H9 (cell line): ENCODE measurements at regions not wholly inside any gene's neighbourhood (a gene's known extent, or its start where the extent isn't known, plus 50 kb on each side); places are given as distances from the start of the nearest gene placed in this dataset.

Experiments used
- DNase-seq: peaks from one replicate; pipeline ENCODE4 v3.0.0-alpha.2; 2017
- H2AFZ ChIP-seq: one replicate; pipeline ENCODE4 v1.6.1; 2013; ENCODE audit warnings: mild to moderate bottlenecking, low read length, control low read depth, moderate library complexity
- H2AK5ac ChIP-seq: 2 replicates; pipeline ENCODE4 v1.6.1; 2013; ENCODE audit warnings: low read length, control low read depth, mixed read lengths; ENCODE audit not compliant: insufficient read length
- H2BK120ac ChIP-seq: one replicate; pipeline ENCODE4 v1.6.1; 2013; ENCODE audit warnings: low read depth, mild to moderate bottlenecking, low read length, control low read depth, inconsistent platforms; ENCODE audit not compliant: poor library complexity, severe bottlenecking
- H2BK12ac ChIP-seq: 2 replicates; pipeline ENCODE4 v1.6.1; 2013; ENCODE audit warnings: low read length, control low read depth, mixed read lengths, low read depth; ENCODE audit not compliant: insufficient read length
- H2BK15ac ChIP-seq: 2 replicates; pipeline ENCODE4 v1.6.1; 2013; ENCODE audit warnings: low read depth, low read length, control low read depth
- H2BK20ac ChIP-seq: one replicate; pipeline ENCODE4 v1.6.1; 2013; ENCODE audit warnings: low read depth, mild to moderate bottlenecking, low read length, control low read depth, inconsistent platforms; ENCODE audit not compliant: poor library complexity, severe bottlenecking
- H2BK5ac ChIP-seq: 2 replicates; pipeline ENCODE4 v1.6.1; 2013; ENCODE audit warnings: low read length, control low read depth, mixed read lengths; ENCODE audit not compliant: insufficient read length
- H3K14ac ChIP-seq: 2 replicates; pipeline ENCODE4 v1.6.1; 2013; ENCODE audit warnings: low read length, control low read depth; ENCODE audit not compliant: insufficient read depth
- H3K18ac ChIP-seq: 2 replicates; pipeline ENCODE4 v1.6.1; 2013; ENCODE audit warnings: low read depth, mild to moderate bottlenecking, mixed read lengths, low read length, control low read depth; ENCODE audit not compliant: insufficient read length
- H3K23ac ChIP-seq: 2 replicates; pipeline ENCODE4 v1.6.1; 2013; ENCODE audit warnings: low read length, control low read depth, mixed read lengths, low read depth; ENCODE audit not compliant: insufficient read length
- H3K23me2 ChIP-seq: 2 replicates; pipeline ENCODE4 v1.6.1; 2013; ENCODE audit warnings: low read depth, mild to moderate bottlenecking, mixed read lengths, low read length, control low read depth; ENCODE audit not compliant: insufficient read length, poor library complexity, severe bottlenecking
- H3K27ac ChIP-seq: 2 replicates; pipeline ENCODE4 v1.5.1; 2013; ENCODE audit warnings: low read length, control low read depth, mixed read lengths, low read depth; ENCODE audit not compliant: insufficient read length
- H3K27me3 ChIP-seq: 2 replicates; pipeline ENCODE4 v1.6.1; 2013; ENCODE audit warnings: low read length, control low read depth, inconsistent platforms; ENCODE audit not compliant: insufficient read depth
- H3K4ac ChIP-seq: 2 replicates; pipeline ENCODE4 v1.6.1; 2013; ENCODE audit warnings: low read depth, mild to moderate bottlenecking, control low read depth, inconsistent platforms, low read length, moderate library complexity
- H3K4me1 ChIP-seq: 2 replicates; pipeline ENCODE4 v1.6.1; 2013; ENCODE audit warnings: low read length, control low read depth, inconsistent platforms; ENCODE audit not compliant: insufficient read depth
- H3K4me2 ChIP-seq: 2 replicates; pipeline ENCODE4 v1.6.1; 2013; ENCODE audit warnings: low read length, control low read depth, mixed read lengths; ENCODE audit not compliant: insufficient read length, insufficient read depth
- H3K56ac ChIP-seq: 2 replicates; pipeline ENCODE4 v1.6.1; 2013; ENCODE audit warnings: low read depth, mild to moderate bottlenecking, mixed read lengths, low read length, control low read depth; ENCODE audit not compliant: insufficient read length
- H3K79me1 ChIP-seq: 2 replicates; pipeline ENCODE4 v1.6.1; 2013; ENCODE audit warnings: low read depth, mild to moderate bottlenecking, moderate library complexity, low read length, control low read depth, inconsistent platforms; ENCODE audit not compliant: insufficient read depth, poor library complexity, severe bottlenecking
- H3K79me2 ChIP-seq: 2 replicates; pipeline ENCODE4 v1.6.1; 2013; ENCODE audit warnings: low read length, control low read depth, inconsistent platforms; ENCODE audit not compliant: insufficient read depth
- H3K9ac ChIP-seq: 2 replicates; pipeline ENCODE4 v1.6.1; 2013; ENCODE audit warnings: low read length, control low read depth, mixed read lengths; ENCODE audit not compliant: insufficient read length; ENCODE audit errors: extremely low read depth
- H3K9me3 ChIP-seq: one replicate; pipeline ENCODE4 v1.6.1; 2013; ENCODE audit warnings: low read depth, low read length, inconsistent platforms; ENCODE audit not compliant: control insufficient read depth
- H3T11ph ChIP-seq: one replicate; pipeline ENCODE4 v1.6.1; 2013; ENCODE audit warnings: mild to moderate bottlenecking, low read length, control low read depth, inconsistent platforms
- H4K20me1 ChIP-seq: one replicate; pipeline ENCODE4 v1.6.1; 2013; ENCODE audit not compliant: control insufficient read depth, insufficient read length, insufficient read depth
- H4K5ac ChIP-seq: 2 replicates; pipeline ENCODE4 v1.6.1; 2013; ENCODE audit warnings: low read depth, mild to moderate bottlenecking, mixed read lengths, low read length, control low read depth; ENCODE audit not compliant: insufficient read length
- H4K8ac ChIP-seq: replicated peaks from 2 replicates; pipeline ENCODE4 v1.6.1; 2013; ENCODE audit warnings: low read length, control low read depth, mixed read lengths, low read depth; ENCODE audit not compliant: insufficient read length
- H4K91ac ChIP-seq: 2 replicates; pipeline ENCODE4 v1.6.1; 2013; ENCODE audit warnings: low read depth, mild to moderate bottlenecking, moderate library complexity, mixed read lengths, low read length, control low read depth; ENCODE audit not compliant: insufficient read length
- H3K27ac Mint-ChIP-seq, 3 experiments: 2 replicates in 2 of 3; 3 replicates in 1 of 3; pipeline ENCODE4 v1.8.0; 2020 to 2021; ENCODE audit warnings: mixed read lengths in 3 of 3, mild to moderate bottlenecking in 1 of 3, moderate library complexity in 1 of 3
- H3K27me3 Mint-ChIP-seq: 2 replicates; pipeline ENCODE4 v1.8.0; 2021; ENCODE audit warnings: low read depth, mild to moderate bottlenecking, moderate library complexity, mixed read lengths
- H3K36me3 Mint-ChIP-seq, 3 experiments: 2 replicates in 2 of 3; 3 replicates in 1 of 3; pipeline ENCODE4 v1.8.0; 2020 to 2021; ENCODE audit warnings: low read depth in 3 of 3, mixed read lengths in 3 of 3; ENCODE audit not compliant: insufficient read depth in 1 of 3
- H3K4me1 Mint-ChIP-seq, 2 experiments: 2 replicates each; pipeline ENCODE4 v1.8.0; 2020; ENCODE audit warnings: mixed read lengths in 2 of 2
- H3K4me3 Mint-ChIP-seq, 2 experiments: 2 replicates in 1 of 2; 3 replicates in 1 of 2; pipeline ENCODE4 v1.8.0; 2020 to 2021; ENCODE audit warnings: mild to moderate bottlenecking in 2 of 2, mixed read lengths in 2 of 2, moderate library complexity in 1 of 2
- H3K9me3 Mint-ChIP-seq, 2 experiments: 2 replicates in 1 of 2; 3 replicates in 1 of 2; pipeline ENCODE4 v1.8.0; 2020; ENCODE audit warnings: mild to moderate bottlenecking in 2 of 2, mixed read lengths in 2 of 2, moderate library complexity in 1 of 2
- CTCF ChIP-seq: fragments of 200-600 bp; sonication (generic); conservative IDR thresholded peaks from 3 replicates; pipeline ENCODE4 v1.8.0; 2021; ENCODE audit warnings: antibody characterized with exemption, mild to moderate bottlenecking
- WGBS: extraction: QIAGEN DNeasy Blood & Tissue Kit; methylation state at CpG from one replicate; pipeline ENCODE4 v1.1.7; 2013; ENCODE audit warnings: missing lambda C conversion rate, low lambda C conversion rate, mixed read lengths; ENCODE audit not compliant: insufficient read length; ENCODE audit errors: extremely low coverage; 5-methylcytosine and 5-hydroxymethylcytosine counted together

GRCh38 chr9:124198948-124199347 lies 58.8 kb upstream of the NEK6 start:
- no peak overlapping the region for H2BK12ac ChIP-seq
- H2BK5ac ChIP-seq: no peak overlapping the region
- H3K18ac ChIP-seq: no peak overlapping the region
- H3K27ac ChIP-seq: no peak overlapping the region
- H2AK5ac ChIP-seq: no peak overlapping the region
- H4K91ac ChIP-seq: no peak overlapping the region
- no peak overlapping the region for H2AFZ ChIP-seq
- no peaks in the 10 kb centered on the region for H3K79me2 ChIP-seq
- no peak for DNase-seq
- no peaks in the 10 kb centered on the region for H3K23me2 ChIP-seq
- WGBS: no CpG with 5 or more reads among the region's 4 CpGs
- H3T11ph ChIP-seq: no peak overlapping the region
- H2BK20ac ChIP-seq: no peak overlapping the region
- H3K4me2 ChIP-seq: no peak overlapping the region
- H3K23ac ChIP-seq: no peak overlapping the region
- TF ChIP-seq CTCF: no peak
- no peak overlapping the region for H2BK120ac ChIP-seq
- Mint-ChIP-seq H3K27ac (no peak overlapping the region), H3K27me3 (peaks cover 11% of the 10 kb centered on the region), H3K36me3 (peaks cover 0 to 14% (median 0%) of the 10 kb centered on the region in 3 experiments; a peak in 3 of 7 replicates), H3K9me3 (peaks cover 9 to 17% of the 10 kb centered on the region in 2 experiments), H3K4me1 (peaks cover 5 to 8% of the 10 kb centered on the region in 2 experiments), H3K4me3 (no peak overlapping the region)
- H3K79me1 ChIP-seq: no peaks in the 10 kb centered on the region
- H3K14ac ChIP-seq: no peak overlapping the region
- H3K4me1 ChIP-seq: no peaks in the 10 kb centered on the region
- H4K20me1 ChIP-seq: no peaks in the 10 kb centered on the region
- no peak overlapping the region for H4K8ac ChIP-seq
- no peak overlapping the region for H3K9ac ChIP-seq
- no peak overlapping the region for H3K4ac ChIP-seq
- no peak overlapping the region for H2BK15ac ChIP-seq
- H3K9me3 ChIP-seq: no peaks in the 10 kb centered on the region
- no peaks in the 10 kb centered on the region for H3K27me3 ChIP-seq
- H3K56ac ChIP-seq: no peak overlapping the region
- H4K5ac ChIP-seq: no peak overlapping the region
